ENCODE measurements at regions not wholly inside any gene's neighbourhood (a gene's known extent, or its start where the extent isn't known, plus 50 kb on each side); places are given as distances from the start of the nearest gene placed in this dataset.

- TF ChIP-seq, protein P1, sequence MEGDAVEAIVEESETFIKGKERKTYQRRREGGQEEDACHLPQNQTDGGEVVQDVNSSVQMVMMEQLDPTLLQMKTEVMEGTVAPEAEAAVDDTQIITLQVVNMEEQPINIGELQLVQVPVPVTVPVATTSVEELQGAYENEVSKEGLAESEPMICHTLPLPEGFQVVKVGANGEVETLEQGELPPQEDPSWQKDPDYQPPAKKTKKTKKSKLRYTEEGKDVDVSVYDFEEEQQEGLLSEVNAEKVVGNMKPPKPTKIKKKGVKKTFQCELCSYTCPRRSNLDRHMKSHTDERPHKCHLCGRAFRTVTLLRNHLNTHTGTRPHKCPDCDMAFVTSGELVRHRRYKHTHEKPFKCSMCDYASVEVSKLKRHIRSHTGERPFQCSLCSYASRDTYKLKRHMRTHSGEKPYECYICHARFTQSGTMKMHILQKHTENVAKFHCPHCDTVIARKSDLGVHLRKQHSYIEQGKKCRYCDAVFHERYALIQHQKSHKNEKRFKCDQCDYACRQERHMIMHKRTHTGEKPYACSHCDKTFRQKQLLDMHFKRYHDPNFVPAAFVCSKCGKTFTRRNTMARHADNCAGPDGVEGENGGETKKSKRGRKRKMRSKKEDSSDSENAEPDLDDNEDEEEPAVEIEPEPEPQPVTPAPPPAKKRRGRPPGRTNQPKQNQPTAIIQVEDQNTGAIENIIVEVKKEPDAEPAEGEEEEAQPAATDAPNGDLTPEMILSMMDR (IDR thresholded peaks at IDR 0.05 in 4 of 5, conservative IDR thresholded peaks at IDR 0.05 in 1 of 5), result no peak
- no peak for TF ChIP-seq POLR2A (IDR thresholded peaks at IDR 0.05)
These were observed 828.7 kb downstream of the PCDH7 start for GRCh38 chr4:31548823-31549222.
